Osteoblast (primary cell): ENCODE measurements at regions not wholly inside any gene's neighbourhood (a gene's known extent, or its start where the extent isn't known, plus 50 kb on each side); places are given as distances from the start of the nearest gene placed in this dataset.

Experiments
- DNase-seq: peaks from one replicate; pipeline ENCODE4 v3.0.0; 2011; ENCODE audit warnings: low spot score, mixed read lengths; ENCODE audit not compliant: insufficient read length; ENCODE audit errors: missing footprints
- H2AFZ ChIP-seq: 2 replicates; pipeline ENCODE4 v1.6.0; 2011; ENCODE audit warnings: mild to moderate bottlenecking, low read length
- H3K27ac ChIP-seq: 2 replicates; pipeline ENCODE4 v1.5.1; 2011; ENCODE audit warnings: mild to moderate bottlenecking, low read depth, low read length, moderate library complexity
- H3K27me3 ChIP-seq: 2 replicates; pipeline ENCODE4 v1.6.0; 2012; ENCODE audit warnings: mild to moderate bottlenecking, control low read depth, inconsistent platforms, low read length, moderate library complexity; ENCODE audit not compliant: insufficient read depth
- H3K36me3 ChIP-seq: 2 replicates; pipeline ENCODE4 v1.5.1; 2011; ENCODE audit warnings: mild to moderate bottlenecking, low read length, control low read depth, moderate library complexity; ENCODE audit not compliant: insufficient read depth
- H3K4me1 ChIP-seq: 2 replicates; pipeline ENCODE4 v1.5.1; 2011; ENCODE audit warnings: mild to moderate bottlenecking, low read length, control low read depth, moderate library complexity; ENCODE audit not compliant: insufficient read depth
- H3K4me2 ChIP-seq: 2 replicates; pipeline ENCODE4 v1.6.0; 2011; ENCODE audit warnings: mild to moderate bottlenecking, low read length; ENCODE audit not compliant: insufficient read depth
- H3K4me3 ChIP-seq: fragments of 200-600 bp; sonication (generic); 3 replicates; pipeline ENCODE4 v1.5.1; 2012; ENCODE audit warnings: mild to moderate bottlenecking, low read length, inconsistent platforms; ENCODE audit not compliant: insufficient read depth
- H3K79me2 ChIP-seq: 2 replicates; pipeline ENCODE4 v1.6.0; 2012; ENCODE audit warnings: mild to moderate bottlenecking, low read length, control low read depth, inconsistent platforms; ENCODE audit not compliant: insufficient read depth
- H3K9me3 ChIP-seq: 2 replicates; pipeline ENCODE4 v1.5.1; 2011; ENCODE audit warnings: low read depth, low read length, control low read depth
- H4K20me1 ChIP-seq: 2 replicates; pipeline ENCODE4 v1.6.0; 2012; ENCODE audit warnings: mild to moderate bottlenecking, low read length, control low read depth; ENCODE audit not compliant: insufficient read depth
- TF ChIP-seq, protein P1 (sequence below): IDR thresholded peaks from 2 replicates; pipeline ENCODE4 v1.5.1; 2011; ENCODE audit warnings: mild to moderate bottlenecking, low read depth, low read length, moderate library complexity; ENCODE audit errors: extremely low read depth

DNA sequence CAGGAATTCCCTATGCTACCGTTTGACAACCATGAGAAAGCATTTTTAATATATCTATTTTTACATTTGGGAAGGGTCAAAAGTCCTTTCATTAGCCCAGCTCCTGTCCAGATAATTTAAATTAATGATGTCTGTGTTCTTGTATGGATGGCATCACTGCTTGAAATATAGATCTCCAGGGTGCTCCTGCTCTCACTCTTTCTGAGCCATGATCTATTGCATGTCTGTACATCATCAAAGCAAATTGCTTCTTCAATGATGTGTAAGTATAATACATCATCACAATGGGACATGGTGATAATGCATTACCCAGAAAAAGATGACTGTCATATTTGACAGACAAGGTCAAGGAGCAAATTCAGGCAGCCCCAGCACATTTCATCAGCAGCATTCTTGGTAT lies 223.6 kb upstream of the CNTN6 start:
- H3K4me2 ChIP-seq = no peak overlapping the region

DNA sequence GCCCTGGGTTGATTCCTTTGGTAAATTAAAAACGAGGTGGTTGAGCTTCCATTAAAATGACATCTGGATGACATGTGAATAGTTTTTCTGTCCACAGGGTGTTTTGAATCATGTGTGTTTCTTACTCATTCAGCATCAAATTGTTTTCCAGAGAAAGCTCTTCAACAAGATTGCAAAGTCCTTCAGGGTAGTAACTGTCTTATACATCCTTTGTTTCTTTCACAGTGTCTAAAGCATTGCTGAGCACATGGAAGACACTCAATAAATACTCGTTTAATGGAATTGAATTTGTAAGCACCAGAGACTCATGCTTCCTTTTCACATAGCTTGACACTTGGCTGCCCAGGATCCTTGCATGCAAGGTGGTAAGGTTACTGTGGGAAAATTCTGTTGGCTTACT lies 223.1 kb upstream of the CNTN6 start:
- DNase-seq = no peak
- H3K27me3 ChIP-seq = no peaks in the 10 kb centered on the region
- TF ChIP-seq, protein P1, sequence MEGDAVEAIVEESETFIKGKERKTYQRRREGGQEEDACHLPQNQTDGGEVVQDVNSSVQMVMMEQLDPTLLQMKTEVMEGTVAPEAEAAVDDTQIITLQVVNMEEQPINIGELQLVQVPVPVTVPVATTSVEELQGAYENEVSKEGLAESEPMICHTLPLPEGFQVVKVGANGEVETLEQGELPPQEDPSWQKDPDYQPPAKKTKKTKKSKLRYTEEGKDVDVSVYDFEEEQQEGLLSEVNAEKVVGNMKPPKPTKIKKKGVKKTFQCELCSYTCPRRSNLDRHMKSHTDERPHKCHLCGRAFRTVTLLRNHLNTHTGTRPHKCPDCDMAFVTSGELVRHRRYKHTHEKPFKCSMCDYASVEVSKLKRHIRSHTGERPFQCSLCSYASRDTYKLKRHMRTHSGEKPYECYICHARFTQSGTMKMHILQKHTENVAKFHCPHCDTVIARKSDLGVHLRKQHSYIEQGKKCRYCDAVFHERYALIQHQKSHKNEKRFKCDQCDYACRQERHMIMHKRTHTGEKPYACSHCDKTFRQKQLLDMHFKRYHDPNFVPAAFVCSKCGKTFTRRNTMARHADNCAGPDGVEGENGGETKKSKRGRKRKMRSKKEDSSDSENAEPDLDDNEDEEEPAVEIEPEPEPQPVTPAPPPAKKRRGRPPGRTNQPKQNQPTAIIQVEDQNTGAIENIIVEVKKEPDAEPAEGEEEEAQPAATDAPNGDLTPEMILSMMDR = no peak
- H3K4me1 ChIP-seq = no peaks in the 10 kb centered on the region
- no peak overlapping the region for H3K4me3 ChIP-seq
- H2AFZ ChIP-seq = no peak overlapping the region
- no peak overlapping the region for H3K27ac ChIP-seq
- H3K9me3 ChIP-seq = no peaks in the 10 kb centered on the region
- H3K79me2 ChIP-seq = no peaks in the 10 kb centered on the region
- H3K36me3 ChIP-seq = no peaks in the 10 kb centered on the region
- no peak overlapping the region for H3K4me2 ChIP-seq
- no peaks in the 10 kb centered on the region for H4K20me1 ChIP-seq

More for the DNA sequence above, 223.6 kb upstream of the CNTN6 start:
- no peak for DNase-seq
- TF ChIP-seq, protein P1 = no peak
- no peaks in the 10 kb centered on the region for H3K36me3 ChIP-seq
- H3K4me1 ChIP-seq = no peaks in the 10 kb centered on the region
- no peaks in the 10 kb centered on the region for H3K79me2 ChIP-seq
- H2AFZ ChIP-seq = no peak overlapping the region
- no peak overlapping the region for H3K4me3 ChIP-seq
- H3K9me3 ChIP-seq = no peaks in the 10 kb centered on the region
- H4K20me1 ChIP-seq = no peaks in the 10 kb centered on the region
- no peaks in the 10 kb centered on the region for H3K27me3 ChIP-seq
- no peak overlapping the region for H3K27ac ChIP-seq

DNA sequence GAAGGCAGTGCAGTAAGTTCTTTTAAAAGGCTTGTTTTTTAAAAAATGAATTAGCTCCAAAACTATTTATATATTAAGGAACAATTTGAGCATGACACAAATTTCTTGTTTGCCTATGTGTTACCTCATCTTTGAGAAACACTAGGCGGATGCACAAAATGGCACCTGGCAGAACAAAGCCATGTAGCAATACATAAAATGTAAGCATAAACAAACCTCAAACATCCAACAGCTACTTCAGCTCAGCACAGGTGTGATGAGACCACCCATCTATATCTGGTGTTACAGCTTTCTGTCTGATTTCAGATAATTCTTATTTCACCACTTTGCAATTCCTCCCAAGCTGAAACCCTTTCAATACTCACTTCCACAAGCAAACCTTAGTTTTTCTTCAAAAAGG lies 221.2 kb upstream of the CNTN6 start:
- H3K9me3 ChIP-seq = no peaks in the 10 kb centered on the region
- H3K4me3 ChIP-seq = no peak overlapping the region
- H3K79me2 ChIP-seq = no peaks in the 10 kb centered on the region

DNA sequence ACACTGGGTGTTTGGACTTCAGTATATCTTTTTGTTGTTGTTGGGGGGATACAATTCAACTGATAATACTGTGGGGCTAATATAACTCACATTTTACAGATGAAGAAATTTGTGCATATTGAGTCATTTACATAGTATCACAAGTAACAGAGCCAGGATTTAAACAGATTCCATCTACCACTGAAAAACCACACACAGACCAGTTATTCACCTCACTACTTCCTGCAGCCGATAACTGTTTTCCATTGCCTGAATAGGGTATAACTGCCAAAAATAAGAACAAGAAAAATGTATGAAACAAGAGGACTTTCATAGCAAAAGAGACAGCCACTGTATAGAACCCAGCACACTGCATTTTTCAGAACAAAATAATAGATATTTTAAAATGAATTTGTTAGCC lies 215.8 kb upstream of the CNTN6 start:
- Histone ChIP-seq H3K4me1 (no peaks in the 10 kb centered on the region), H3K4me3 (no peak overlapping the region), H2AFZ (no peak overlapping the region), H3K36me3 (no peaks in the 10 kb centered on the region), H4K20me1 (no peaks in the 10 kb centered on the region), H3K4me2 (no peak overlapping the region), H3K79me2 (no peaks in the 10 kb centered on the region), H3K27ac (no peak overlapping the region), H3K27me3 (no peaks in the 10 kb centered on the region), H3K9me3 (no peaks in the 10 kb centered on the region)
- no peak for DNase-seq
- TF ChIP-seq, protein P1 = no peak

More for the DNA sequence above, 221.2 kb upstream of the CNTN6 start:
- TF ChIP-seq, protein P1 = no peak
- DNase-seq = no peak
- no peaks in the 10 kb centered on the region for H3K4me1 ChIP-seq
- H3K36me3 ChIP-seq = no peaks in the 10 kb centered on the region
- H3K27ac ChIP-seq = no peak overlapping the region
- no peaks in the 10 kb centered on the region for H4K20me1 ChIP-seq
- H3K4me2 ChIP-seq = no peak overlapping the region
- no peak overlapping the region for H2AFZ ChIP-seq
- no peaks in the 10 kb centered on the region for H3K27me3 ChIP-seq
